ENCODE measurements at regions not wholly inside any gene's neighbourhood (a gene's known extent, or its start where the extent isn't known, plus 50 kb on each side); places are given as distances from the start of the nearest gene placed in this dataset.
"Not testable (repeated sequence)": the region's sequence is repeated elsewhere in the genome, so short reads cannot be mapped to it uniquely, and the experiment has no call there.

DNA sequence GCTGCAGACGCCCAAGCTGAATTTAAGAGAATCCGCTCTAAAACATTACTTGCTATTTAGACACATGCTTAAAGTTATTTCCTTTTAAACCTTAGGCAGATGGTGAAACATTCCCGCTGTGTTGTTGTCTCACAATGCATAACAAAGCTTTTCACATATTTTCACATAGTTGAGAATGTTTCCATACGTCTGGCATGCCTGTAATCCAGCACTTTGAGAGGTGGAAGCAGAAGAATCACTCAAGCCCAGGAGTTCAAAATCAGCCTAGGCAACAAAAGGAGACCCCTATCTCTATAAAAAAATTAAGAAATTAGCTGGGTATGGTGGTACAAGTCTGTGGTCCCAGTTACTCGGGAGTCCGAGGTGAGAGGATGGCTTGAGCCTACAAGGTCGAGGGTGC is 2663.0 kb upstream of the DEFB115 start:
- TF ChIP-seq, protein P1, sequence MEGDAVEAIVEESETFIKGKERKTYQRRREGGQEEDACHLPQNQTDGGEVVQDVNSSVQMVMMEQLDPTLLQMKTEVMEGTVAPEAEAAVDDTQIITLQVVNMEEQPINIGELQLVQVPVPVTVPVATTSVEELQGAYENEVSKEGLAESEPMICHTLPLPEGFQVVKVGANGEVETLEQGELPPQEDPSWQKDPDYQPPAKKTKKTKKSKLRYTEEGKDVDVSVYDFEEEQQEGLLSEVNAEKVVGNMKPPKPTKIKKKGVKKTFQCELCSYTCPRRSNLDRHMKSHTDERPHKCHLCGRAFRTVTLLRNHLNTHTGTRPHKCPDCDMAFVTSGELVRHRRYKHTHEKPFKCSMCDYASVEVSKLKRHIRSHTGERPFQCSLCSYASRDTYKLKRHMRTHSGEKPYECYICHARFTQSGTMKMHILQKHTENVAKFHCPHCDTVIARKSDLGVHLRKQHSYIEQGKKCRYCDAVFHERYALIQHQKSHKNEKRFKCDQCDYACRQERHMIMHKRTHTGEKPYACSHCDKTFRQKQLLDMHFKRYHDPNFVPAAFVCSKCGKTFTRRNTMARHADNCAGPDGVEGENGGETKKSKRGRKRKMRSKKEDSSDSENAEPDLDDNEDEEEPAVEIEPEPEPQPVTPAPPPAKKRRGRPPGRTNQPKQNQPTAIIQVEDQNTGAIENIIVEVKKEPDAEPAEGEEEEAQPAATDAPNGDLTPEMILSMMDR (IDR thresholded peaks at IDR 0.05): not testable (repeated sequence)
- not testable (repeated sequence) for TF ChIP-seq POLR2AphosphoS5 (IDR thresholded peaks at IDR 0.05); POLR2A (IDR thresholded peaks at IDR 0.05); EP300 (IDR thresholded peaks at IDR 0.05; ENCODE audit: low read depth)

All from transverse colon (tissue), 4 donors.